ENCODE measurements at regions not wholly inside any gene's neighbourhood (a gene's known extent, or its start where the extent isn't known, plus 50 kb on each side); places are given as distances from the start of the nearest gene placed in this dataset.

- no peak for DNase-seq (ENCODE audit: low read depth, low spot score)
- no peak overlapping the region for H2AFZ ChIP-seq (ENCODE audit: control insufficient read depth, low read depth, low read length)
- H3K9ac ChIP-seq (ENCODE audit: control insufficient read depth, insufficient read depth, low read length), result no peak overlapping the region
- no peaks in the 10 kb centered on the region for H3K9me3 ChIP-seq (replicated peaks; ENCODE audit: control insufficient read depth, insufficient read depth, low read length)
- no peaks in the 10 kb centered on the region for H3K27me3 ChIP-seq (replicated peaks in 1 of 2; ENCODE audit: control insufficient read depth in 2 of 2, insufficient read depth in 2 of 2, low read length in 1 of 2)
- H3K36me3 ChIP-seq (ENCODE audit: control insufficient read depth in 2 of 2, insufficient read depth in 2 of 2, low read length in 1 of 2), result no peaks in the 10 kb centered on the region
- no peak overlapping the region for H3K27ac ChIP-seq (ENCODE audit: control insufficient read depth, insufficient read depth)
- H4K20me1 ChIP-seq (ENCODE audit: control insufficient read depth, insufficient read depth), result no peaks in the 10 kb centered on the region
- no peaks in the 10 kb centered on the region for H3K79me2 ChIP-seq (ENCODE audit: control insufficient read depth, insufficient read depth, low read length)
- POLR2A ChIA-PET, result no interaction called here
- no TSS peak for BruUV-seq (replicated peaks)
- CTCF ChIA-PET, result no interaction called here
- no peak for ATAC-seq
- SMC1A ChIA-PET (ENCODE audit: uncharacterized antibody, unreplicated experiment), result no interaction called here
- whole genome bisulfite sequencing (ENCODE audit: insufficient coverage, insufficient replicate concordance, low lambda C conversion rate, missing lambda C conversion rate), result 0% methylated on average over 2 of the region's 2 CpGs
- no peak overlapping the region for H3K4me2 ChIP-seq (ENCODE audit: control insufficient read depth, insufficient read depth)
- FAIRE-seq, result no peak
- TF ChIP-seq ZNF24 (IDR thresholded peaks at IDR 0.05) (no peak), HCFC1 (IDR thresholded peaks at IDR 0.05; ENCODE audit: low read length) (no peak), STAT1 (conservative IDR thresholded peaks at IDR 0.05) (no peak), KAT2A (conservative IDR thresholded peaks at IDR 0.05; ENCODE audit: control insufficient read depth, low read depth, low read length) (no peak), JUNB (IDR thresholded peaks at IDR 0.05) (no peak), POLR2A (IDR thresholded peaks at IDR 0.05; ENCODE audit: low read depth, low read length) (no peak), TCF3 (IDR thresholded peaks at IDR 0.05; ENCODE audit: borderline replicate concordance, insufficient read depth, low read depth, low read length) (no peak), HSF1 (IDR thresholded peaks at IDR 0.05; ENCODE audit: low read depth, low read length) (no peak), ZSCAN29 (IDR thresholded peaks at IDR 0.05) (no peak), RELB (IDR thresholded peaks at IDR 0.05; ENCODE audit: low read depth) (no peak), RB1 (IDR thresholded peaks at IDR 0.05; ENCODE audit: borderline replicate concordance) (no peak), ZNF274 (IDR thresholded peaks at IDR 0.05; ENCODE audit: insufficient read depth, insufficient read length) (no peak)
- in situ Hi-C loops (cut with MboI) (no loop called here), intact Hi-C loops (cut with micrococcal nuclease; ENCODE audit: unreplicated experiment) (no loop called here)
- RAD21 ChIA-PET (ENCODE audit: unreplicated experiment), result no interaction called here
- no peak overlapping the region for H3K4me3 ChIP-seq
- no peaks in the 10 kb centered on the region for H3K4me1 ChIP-seq (ENCODE audit: control insufficient read depth, insufficient read depth, low read length)
These were observed 166.7 kb downstream of the TMEM167A start for GRCh38 chr5:82910491-82910890.

Measured in GM12878 (cell line).